GM12878 (cell line): ENCODE measurements at regions not wholly inside any gene's neighbourhood (a gene's known extent, or its start where the extent isn't known, plus 50 kb on each side); places are given as distances from the start of the nearest gene placed in this dataset.
A peak's percentile ranks its signal among the peaks of the same experiment; 100 is the strongest.

Source experiments
- ATAC-seq: fragments of 200-7000 bp; cut with Tn5 transposase; 3 replicates; pipeline ENCODE4 v1.9.1; 2020; ENCODE audit warnings: mild to moderate bottlenecking, moderate library complexity
- BruUV-seq: library from RNA; stranded (reverse); fragments of 400-500 nt; replicated peaks from 2 replicates; lab custom pipeline; 2021; lab: Mats Ljungman, UMichigan
- CTCF ChIA-PET: fragments of 300-600 bp; sonication (Branson Sonifier 250); formaldehyde crosslinking; extraction: SDS; loops from one replicate; lab custom pipeline; 2021; ENCODE audit warnings: inconsistent platforms; lab: Yijun Ruan, JAX
- POLR2A ChIA-PET: fragments of 350-600 bp; formaldehyde crosslinking; extraction: SDS; loops from one replicate; lab custom pipeline; 2021; ENCODE audit warnings: inconsistent platforms; lab: Charles Lee
- RAD21 ChIA-PET: fragments of 300-600 bp; sonication (Branson Sonifier 250); formaldehyde crosslinking; loops from one replicate; lab custom pipeline; 2023; ENCODE audit warnings: antibody characterized with exemption; ENCODE audit not compliant: unreplicated experiment; lab: Charles Lee
- SMC1A ChIA-PET: fragments of 300-600 bp; sonication (Branson Sonifier 250); formaldehyde crosslinking; loops from one replicate; lab custom pipeline; 2023; ENCODE audit not compliant: unreplicated experiment, uncharacterized antibody; lab: Charles Lee
- DNase-seq: peaks from one replicate; pipeline ENCODE4 v3.0.0-alpha.2; 2011; ENCODE audit warnings: low read depth, low spot score
- FAIRE-seq: peaks from 3 replicates; lab custom pipeline; 2011; peaks lifted over from hg19 to GRCh38; lab: Jason Lieb, UNC
- H2AFZ ChIP-seq: 2 replicates; pipeline ENCODE4 v1.6.0; 2011; ENCODE audit warnings: low read depth, low read length, control low read depth; ENCODE audit not compliant: control insufficient read depth
- H3K27ac ChIP-seq: 2 replicates; pipeline ENCODE4 v1.5.1; 2011; ENCODE audit warnings: control low read depth; ENCODE audit not compliant: control insufficient read depth, insufficient read depth
- H3K27me3 ChIP-seq, 2 experiments: replicated peaks in 1 of 2; 2 replicates each; pipeline versions ENCODE4 v1.6.0 to v1.6.1; 2011; ENCODE audit warnings: low read length in 1 of 2; ENCODE audit not compliant: control insufficient read depth in 2 of 2, insufficient read depth in 2 of 2
- H3K36me3 ChIP-seq, 2 experiments: 2 replicates each; pipeline ENCODE4 v1.5.1; 2011; ENCODE audit warnings: low read length in 1 of 2; ENCODE audit not compliant: control insufficient read depth in 2 of 2, insufficient read depth in 2 of 2
- H3K4me1 ChIP-seq: 2 replicates; pipeline ENCODE4 v1.6.1; 2011; ENCODE audit warnings: mild to moderate bottlenecking, low read length, moderate library complexity, mixed read lengths; ENCODE audit not compliant: control insufficient read depth, insufficient read depth
- H3K4me2 ChIP-seq: 2 replicates; pipeline ENCODE4 v1.6.0; 2011; ENCODE audit warnings: control low read depth; ENCODE audit not compliant: control insufficient read depth, insufficient read depth
- H3K4me3 ChIP-seq: fragments of 200-600 bp; sonication (generic); 2 replicates; pipeline ENCODE4 v1.5.1; 2016
- H3K79me2 ChIP-seq: 2 replicates; pipeline ENCODE4 v1.6.0; 2011; ENCODE audit warnings: low read length; ENCODE audit not compliant: control insufficient read depth, insufficient read depth
- H3K9ac ChIP-seq: 2 replicates; pipeline ENCODE4 v1.8.0; 2011; ENCODE audit warnings: low read length, control low read depth, mixed read lengths; ENCODE audit not compliant: control insufficient read depth, insufficient read depth
- H3K9me3 ChIP-seq: replicated peaks from 3 replicates; pipeline ENCODE4 v1.5.1; 2011; ENCODE audit warnings: mild to moderate bottlenecking, low read length; ENCODE audit not compliant: control insufficient read depth, insufficient read depth
- H4K20me1 ChIP-seq: 2 replicates; pipeline ENCODE4 v1.6.0; 2011; ENCODE audit not compliant: control insufficient read depth, insufficient read depth
- CREB1 ChIP-seq: IDR thresholded peaks from 2 replicates; pipeline ENCODE4 v1.6.1; 2012; ENCODE audit warnings: low read depth, mild to moderate bottlenecking, inconsistent platforms
- LARP7 ChIP-seq: fragments of 450-650 bp; IDR thresholded peaks from 2 replicates; pipeline ENCODE4 v1.6.1; 2017; ENCODE audit warnings: mild to moderate bottlenecking
- MTA3 ChIP-seq: IDR thresholded peaks from 2 replicates; pipeline ENCODE4 v1.6.1; 2012; ENCODE audit warnings: low read length, inconsistent platforms, borderline replicate concordance
- POLR2AphosphoS2 ChIP-seq: IDR thresholded peaks from 2 replicates; pipeline ENCODE4 v1.6.1; 2011; ENCODE audit warnings: low read depth, mild to moderate bottlenecking, low read length, improper control_type of control experiment, moderate library complexity
- SUPT20H ChIP-seq: IDR thresholded peaks from 2 replicates; pipeline ENCODE4 v1.6.1; 2011; ENCODE audit warnings: low read depth, mild to moderate bottlenecking, low read length, moderate library complexity, borderline replicate concordance; ENCODE audit not compliant: control insufficient read depth
- TCF7 ChIP-seq: IDR thresholded peaks from 2 replicates; pipeline ENCODE4 v1.6.1; 2014; ENCODE audit warnings: antibody characterized with exemption, borderline replicate concordance
- ZNF24 ChIP-seq: fragments of 450-650 bp; IDR thresholded peaks from 2 replicates; pipeline ENCODE4 v1.6.1; 2017; ENCODE audit warnings: antibody characterized with exemption, mild to moderate bottlenecking
- ZNF274 ChIP-seq: IDR thresholded peaks from one replicate; pipeline ENCODE4 v1.8.0; 2011; ENCODE audit not compliant: insufficient read length, insufficient read depth
- ZNF384 ChIP-seq: IDR thresholded peaks from 2 replicates; pipeline ENCODE4 v1.6.1; 2012; ENCODE audit warnings: low read depth, mild to moderate bottlenecking, low read length, improper control_type of control experiment, borderline replicate concordance
- ZSCAN29 ChIP-seq: fragments of 450-650 bp; IDR thresholded peaks from 2 replicates; pipeline ENCODE4 v1.6.1; 2017; ENCODE audit warnings: mild to moderate bottlenecking, moderate library complexity
- WGBS: methylation state at CpG from one replicate; pipeline ENCODE4 v1.1.6; 2016; ENCODE audit warnings: low lambda C conversion rate; ENCODE audit not compliant: insufficient replicate concordance, insufficient coverage; ENCODE audit errors: missing lambda C conversion rate; 5-methylcytosine and 5-hydroxymethylcytosine counted together
- in situ Hi-C: fragments of 300-500 bp; cut with MboI; formaldehyde crosslinking; loops from 9 replicates; pipeline ENCODE4 v1.14.3; 2018; ENCODE audit warnings: mixed read lengths
- intact Hi-C: fragments of 100-400 bp; cut with micrococcal nuclease; formaldehyde crosslinking; loops from one replicate; pipeline ENCODE4 v1.14.2; 2022; ENCODE audit not compliant: unreplicated experiment
- TF ChIP-seq, protein P1 (sequence below): fragments of 450-650 bp; IDR thresholded peaks from 2 replicates; pipeline ENCODE4 v1.6.1; 2016; ENCODE audit warnings: mild to moderate bottlenecking, moderate library complexity, borderline replicate concordance
- TF ChIP-seq, protein P2 (sequence below): fragments of 450-650 bp; IDR thresholded peaks from 2 replicates; pipeline ENCODE4 v1.6.1; 2014; ENCODE audit warnings: mild to moderate bottlenecking
- TF ChIP-seq, protein P3 (sequence below): IDR thresholded peaks from 2 replicates; pipeline ENCODE4 v1.6.1; 2011; ENCODE audit warnings: borderline replicate concordance, low read depth, mild to moderate bottlenecking, moderate library complexity, mixed read lengths, low read length; ENCODE audit not compliant: insufficient read depth; ENCODE audit errors: extremely low read length

DNA sequence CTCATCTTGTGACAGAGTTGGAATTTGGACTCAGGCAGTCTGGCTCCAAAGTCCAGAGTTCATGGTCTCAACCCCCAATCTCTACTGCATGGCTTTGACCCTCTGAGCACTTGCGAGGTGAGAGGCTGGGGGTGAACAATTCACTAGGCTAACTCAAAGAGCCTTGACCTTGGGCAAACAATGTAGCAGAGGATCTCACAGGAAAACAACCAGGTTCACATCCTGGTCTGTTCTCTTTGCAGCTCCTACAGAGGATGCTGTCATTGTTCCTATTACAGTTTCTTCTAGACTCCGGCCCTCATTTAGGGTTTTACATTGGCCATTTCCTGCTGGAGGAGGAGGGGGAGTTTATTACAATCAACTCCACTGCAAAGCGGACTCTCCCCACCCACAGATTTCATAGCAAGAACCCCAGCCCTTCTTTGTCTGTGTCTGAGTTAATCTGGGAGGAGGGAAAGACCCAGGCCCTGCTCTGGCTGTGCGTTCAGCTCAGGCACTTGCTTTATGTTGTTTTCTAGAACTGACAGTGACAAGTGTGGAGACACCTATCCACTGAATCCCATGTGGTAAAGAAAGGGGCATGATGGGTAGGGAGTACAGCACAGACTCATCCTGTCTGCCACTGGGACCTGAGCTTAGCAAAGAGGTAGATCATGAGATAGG lies 101.6 kb downstream of the LBH start:
- intact Hi-C loops, result no loop called here
- TF ChIP-seq SUPT20H, result no peak
- TF ChIP-seq, protein P1, sequence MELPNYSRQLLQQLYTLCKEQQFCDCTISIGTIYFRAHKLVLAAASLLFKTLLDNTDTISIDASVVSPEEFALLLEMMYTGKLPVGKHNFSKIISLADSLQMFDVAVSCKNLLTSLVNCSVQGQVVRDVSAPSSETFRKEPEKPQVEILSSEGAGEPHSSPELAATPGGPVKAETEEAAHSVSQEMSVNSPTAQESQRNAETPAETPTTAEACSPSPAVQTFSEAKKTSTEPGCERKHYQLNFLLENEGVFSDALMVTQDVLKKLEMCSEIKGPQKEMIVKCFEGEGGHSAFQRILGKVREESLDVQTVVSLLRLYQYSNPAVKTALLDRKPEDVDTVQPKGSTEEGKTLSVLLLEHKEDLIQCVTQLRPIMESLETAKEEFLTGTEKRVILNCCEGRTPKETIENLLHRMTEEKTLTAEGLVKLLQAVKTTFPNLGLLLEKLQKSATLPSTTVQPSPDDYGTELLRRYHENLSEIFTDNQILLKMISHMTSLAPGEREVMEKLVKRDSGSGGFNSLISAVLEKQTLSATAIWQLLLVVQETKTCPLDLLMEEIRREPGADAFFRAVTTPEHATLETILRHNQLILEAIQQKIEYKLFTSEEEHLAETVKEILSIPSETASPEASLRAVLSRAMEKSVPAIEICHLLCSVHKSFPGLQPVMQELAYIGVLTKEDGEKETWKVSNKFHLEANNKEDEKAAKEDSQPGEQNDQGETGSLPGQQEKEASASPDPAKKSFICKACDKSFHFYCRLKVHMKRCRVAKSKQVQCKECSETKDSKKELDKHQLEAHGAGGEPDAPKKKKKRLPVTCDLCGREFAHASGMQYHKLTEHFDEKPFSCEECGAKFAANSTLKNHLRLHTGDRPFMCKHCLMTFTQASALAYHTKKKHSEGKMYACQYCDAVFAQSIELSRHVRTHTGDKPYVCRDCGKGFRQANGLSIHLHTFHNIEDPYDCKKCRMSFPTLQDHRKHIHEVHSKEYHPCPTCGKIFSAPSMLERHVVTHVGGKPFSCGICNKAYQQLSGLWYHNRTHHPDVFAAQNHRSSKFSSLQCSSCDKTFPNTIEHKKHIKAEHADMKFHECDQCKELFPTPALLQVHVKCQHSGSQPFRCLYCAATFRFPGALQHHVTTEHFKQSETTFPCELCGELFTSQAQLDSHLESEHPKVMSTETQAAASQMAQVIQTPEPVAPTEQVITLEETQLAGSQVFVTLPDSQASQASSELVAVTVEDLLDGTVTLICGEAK, result no peak
- no peak for TF ChIP-seq CREB1
- no peak for TF ChIP-seq ZNF24
- no peak for TF ChIP-seq ZSCAN29
- no peak for TF ChIP-seq ZNF384
- no peak for TF ChIP-seq LARP7
- TF ChIP-seq, protein P2, sequence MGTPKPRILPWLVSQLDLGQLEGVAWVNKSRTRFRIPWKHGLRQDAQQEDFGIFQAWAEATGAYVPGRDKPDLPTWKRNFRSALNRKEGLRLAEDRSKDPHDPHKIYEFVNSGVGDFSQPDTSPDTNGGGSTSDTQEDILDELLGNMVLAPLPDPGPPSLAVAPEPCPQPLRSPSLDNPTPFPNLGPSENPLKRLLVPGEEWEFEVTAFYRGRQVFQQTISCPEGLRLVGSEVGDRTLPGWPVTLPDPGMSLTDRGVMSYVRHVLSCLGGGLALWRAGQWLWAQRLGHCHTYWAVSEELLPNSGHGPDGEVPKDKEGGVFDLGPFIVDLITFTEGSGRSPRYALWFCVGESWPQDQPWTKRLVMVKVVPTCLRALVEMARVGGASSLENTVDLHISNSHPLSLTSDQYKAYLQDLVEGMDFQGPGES, result no peak
- TF ChIP-seq ZNF274, result no peak
- TF ChIP-seq, protein P3, sequence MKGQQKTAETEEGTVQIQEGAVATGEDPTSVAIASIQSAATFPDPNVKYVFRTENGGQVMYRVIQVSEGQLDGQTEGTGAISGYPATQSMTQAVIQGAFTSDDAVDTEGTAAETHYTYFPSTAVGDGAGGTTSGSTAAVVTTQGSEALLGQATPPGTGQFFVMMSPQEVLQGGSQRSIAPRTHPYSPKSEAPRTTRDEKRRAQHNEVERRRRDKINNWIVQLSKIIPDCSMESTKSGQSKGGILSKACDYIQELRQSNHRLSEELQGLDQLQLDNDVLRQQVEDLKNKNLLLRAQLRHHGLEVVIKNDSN, result no peak
- TF ChIP-seq TCF7, result no peak
- TF ChIP-seq POLR2AphosphoS2, result no peak
- TF ChIP-seq MTA3, result peak; percentile 21; the same call in 1 of the 2 replicates

More for the DNA sequence above, 101.6 kb downstream of the LBH start:
- BruUV-seq, result no TSS peak
- Histone ChIP-seq H2AFZ (peak overlapping the region; percentile 47), H3K36me3 (no peaks in the 10 kb centered on the region), H3K9ac (no peak overlapping the region), H3K79me2 (no peaks in the 10 kb centered on the region), H3K4me3 (no peak overlapping the region), H4K20me1 (no peaks in the 10 kb centered on the region), H3K27ac (peak overlapping the region; percentile 48), H3K4me1 (peaks cover 51% of the 10 kb centered on the region), H3K27me3 (no peaks in the 10 kb centered on the region), H3K4me2 (peak overlapping the region; percentile 12; the same call in 1 of the 2 replicates), H3K9me3 (no peaks in the 10 kb centered on the region)
- ChIA-PET RAD21 (interaction anchor here (0.9 to 8.1 kb wide), 13 partner anchors 22 to 373 kb away, joined by 3 to 148 read pairs (median 18); partner anchors contain the start of gene LBH), CTCF (interaction anchor here (0.5 to 6.5 kb wide), 11 partner anchors 45 to 379 kb away, joined by 3 to 108 read pairs (median 25); partner anchors contain the start of gene LBH), POLR2A (interaction anchor here (1.1 to 6.0 kb wide), 5 partner anchors 45 to 108 kb away, joined by 3 to 65 read pairs (median 29); partner anchors contain the start of gene LBH), SMC1A (interaction anchor here (1.1 to 10.7 kb wide), 14 partner anchors 9 to 378 kb away, joined by 3 to 282 read pairs (median 24); partner anchors contain the start of genes LBH and LCLAT1)
- no peak for DNase-seq
- peak; percentile 2; the same call in 2 of the 3 replicates for ATAC-seq
- 25% methylated on average over 4 of the region's 4 CpGs for WGBS
- no peak for FAIRE-seq
- in situ Hi-C loops, result no loop called here
